D341Med (cell line): ENCODE measurements at regions not wholly inside any gene's neighbourhood (a gene's known extent, or its start where the extent isn't known, plus 50 kb on each side); places are given as distances from the start of the nearest gene placed in this dataset.
A peak's percentile ranks its signal among the peaks of the same experiment; 100 is the strongest.

ENCODE experiments used
- DNase-seq: peaks from one replicate; pipeline ENCODE4 v3.0.0; 2012; ENCODE audit warnings: low spot score

- DNase-seq = peak; percentile 93
Measured at GRCh38 chr3:42012935-42013690, 51.2 kb upstream of the ULK4 start.

- no peak for DNase-seq
Measured at GRCh38 chr3:42012383-42012934, 50.6 kb upstream of the ULK4 start.
